CD14-positive monocyte (primary cell): ENCODE measurements at regions not wholly inside any gene's neighbourhood (a gene's known extent, or its start where the extent isn't known, plus 50 kb on each side); places are given as distances from the start of the nearest gene placed in this dataset.

Source experiments
- DNase-seq, 3 donors: peaks; one replicate each; pipeline ENCODE4 v3.0.0-alpha.2; 2011 to 2022
- H2AFZ ChIP-seq: 2 replicates; pipeline ENCODE4 v1.6.0; 2012; ENCODE audit warnings: mild to moderate bottlenecking, low read depth, low read length, inconsistent platforms; ENCODE audit not compliant: insufficient read depth, poor library complexity, severe bottlenecking
- H3K27ac ChIP-seq, 2 donors: 1 replicate in 1 of 2; 2 replicates in 1 of 2; pipeline ENCODE4 v1.5.1; 2012 to 2013; ENCODE audit warnings: low read length in 2 of 2, control low read depth in 1 of 2, inconsistent platforms in 1 of 2, low read depth in 1 of 2, mild to moderate bottlenecking in 1 of 2
- H3K27me3 ChIP-seq, 2 donors: one replicate each; pipeline versions ENCODE4 v1.6.0 to v1.6.1; 2011 to 2013; ENCODE audit warnings: low read length in 2 of 2; ENCODE audit not compliant: control insufficient read depth in 2 of 2, insufficient read depth in 2 of 2
- H3K36me3 ChIP-seq, 2 donors: replicated peaks in 1 of 2; 1 replicate in 1 of 2; 2 replicates in 1 of 2; pipeline versions ENCODE4 v1.5.1 to v1.6.1; 2012 to 2013; ENCODE audit warnings: low read length in 2 of 2, control low read depth in 1 of 2, inconsistent platforms in 1 of 2, mild to moderate bottlenecking in 1 of 2; ENCODE audit not compliant: insufficient read depth in 2 of 2, control insufficient read depth in 1 of 2
- H3K4me1 ChIP-seq, 2 donors: 1 replicate in 1 of 2; 2 replicates in 1 of 2; pipeline versions ENCODE4 v1.5.1 to v1.6.1; 2012 to 2013; ENCODE audit warnings: low read length in 2 of 2, control low read depth in 1 of 2, inconsistent platforms in 1 of 2, mild to moderate bottlenecking in 1 of 2, moderate library complexity in 1 of 2; ENCODE audit not compliant: insufficient read depth in 2 of 2, control insufficient read depth in 1 of 2
- H3K4me2 ChIP-seq: replicated peaks from 2 replicates; pipeline ENCODE3; 2012; ENCODE audit warnings: low read length, moderate library complexity, mild to moderate bottlenecking; ENCODE audit not compliant: poor library complexity, severe bottlenecking; ENCODE audit errors: extremely low read depth
- H3K4me3 ChIP-seq, 3 experiments: fragments of 200-600 bp in 1 of 3; sonication (generic) in 1 of 3; replicated peaks in 1 of 3; 1 replicate in 2 of 3; 2 replicates in 1 of 3; pipeline ENCODE4 v1.5.1; 2011 to 2013; ENCODE audit warnings: low read length in 3 of 3, mild to moderate bottlenecking in 3 of 3, control low read depth in 2 of 3, low read depth in 2 of 3, inconsistent platforms in 1 of 3, moderate library complexity in 1 of 3
- H3K79me2 ChIP-seq: 2 replicates; pipeline ENCODE4 v1.6.0; 2012; ENCODE audit warnings: mild to moderate bottlenecking, control low read depth, inconsistent platforms, low read length, moderate library complexity; ENCODE audit not compliant: insufficient read depth
- H3K9ac ChIP-seq: 2 replicates; pipeline ENCODE4 v1.6.0; 2017; ENCODE audit warnings: low read length, mild to moderate bottlenecking; ENCODE audit not compliant: insufficient read depth, poor library complexity, severe bottlenecking
- H3K9me3 ChIP-seq, 2 donors: replicated peaks in 1 of 2; 1 replicate in 1 of 2; 2 replicates in 1 of 2; pipeline versions ENCODE4 v1.5.1 to v1.6.1; 2012 to 2013; ENCODE audit warnings: low read length in 2 of 2, control low read depth in 1 of 2; ENCODE audit not compliant: control insufficient read depth in 1 of 2, insufficient read depth in 1 of 2
- H4K20me1 ChIP-seq: 2 replicates; pipeline ENCODE4 v1.6.0; 2012; ENCODE audit warnings: mild to moderate bottlenecking, low read length, control low read depth, moderate library complexity; ENCODE audit not compliant: insufficient read depth
- H3K27ac Mint-ChIP-seq, 7 donors: one replicate each; pipeline ENCODE4 v1.8.0; 2020; ENCODE audit warnings: mild to moderate bottlenecking in 7 of 7, mixed read lengths in 7 of 7, moderate library complexity in 6 of 7, inconsistent platforms in 2 of 7
- H3K27me3 Mint-ChIP-seq, 3 donors: one replicate each; pipeline ENCODE4 v1.8.0; 2021 to 2022; ENCODE audit warnings: low read depth in 3 of 3, mild to moderate bottlenecking in 3 of 3, mixed read lengths in 3 of 3, moderate library complexity in 3 of 3, inconsistent platforms in 1 of 3
- H3K36me3 Mint-ChIP-seq, 2 donors: one replicate each; pipeline ENCODE4 v1.8.0; 2020; ENCODE audit warnings: mixed read lengths in 2 of 2, inconsistent platforms in 1 of 2, mild to moderate bottlenecking in 1 of 2
- H3K4me1 Mint-ChIP-seq: one replicate; pipeline ENCODE4 v1.8.0; 2020; ENCODE audit warnings: mild to moderate bottlenecking, mixed read lengths
- H3K4me3 Mint-ChIP-seq, 2 donors: one replicate each; pipeline ENCODE4 v1.8.0; 2020; ENCODE audit warnings: mild to moderate bottlenecking in 2 of 2, mixed read lengths in 2 of 2, moderate library complexity in 1 of 2
- H3K9me3 Mint-ChIP-seq, 7 donors: one replicate each; pipeline ENCODE4 v1.8.0; 2020 to 2022; ENCODE audit warnings: mixed read lengths in 7 of 7, mild to moderate bottlenecking in 6 of 7, moderate library complexity in 6 of 7, inconsistent platforms in 2 of 7
- WGBS: methylation state at CpG from one replicate; pipeline ENCODE4 v1.1.5; 2013; ENCODE audit warnings: missing lambda C conversion rate; ENCODE audit not compliant: insufficient coverage; 5-methylcytosine and 5-hydroxymethylcytosine counted together
- intact Hi-C, 2 donors: fragments of 100-400 bp; cut with micrococcal nuclease; formaldehyde crosslinking; loops; one replicate each; pipeline versions ENCODE4 v1.15.0 to v1.15.1; 2023
- TF ChIP-seq, protein P1 (sequence below): fragments of 200-600 bp; IDR thresholded peaks from one replicate; pipeline ENCODE4 v1.8.0; 2022; ENCODE audit warnings: antibody characterized with exemption, mild to moderate bottlenecking

DNA sequence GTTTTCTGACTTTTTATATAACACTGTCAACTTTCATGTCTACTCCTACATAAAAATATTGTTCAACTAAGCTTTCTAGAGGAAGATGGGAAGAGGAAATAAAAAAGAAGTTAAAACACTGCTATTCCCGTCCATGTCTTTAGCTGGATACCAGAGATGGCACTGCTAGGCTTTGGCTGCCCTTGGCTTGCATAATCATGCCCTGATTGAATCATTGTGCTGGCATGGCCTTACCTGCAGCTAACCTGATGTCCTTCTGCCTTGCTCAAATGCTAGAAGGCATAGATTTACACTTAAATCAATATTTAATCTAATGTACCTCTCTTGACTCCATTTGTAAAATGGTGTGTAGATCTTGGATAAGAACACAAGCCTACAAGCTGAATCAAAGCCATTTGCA, 539.7 kb upstream of the IL12A start:
- no peaks in the 10 kb centered on the region for H3K36me3 ChIP-seq

DNA sequence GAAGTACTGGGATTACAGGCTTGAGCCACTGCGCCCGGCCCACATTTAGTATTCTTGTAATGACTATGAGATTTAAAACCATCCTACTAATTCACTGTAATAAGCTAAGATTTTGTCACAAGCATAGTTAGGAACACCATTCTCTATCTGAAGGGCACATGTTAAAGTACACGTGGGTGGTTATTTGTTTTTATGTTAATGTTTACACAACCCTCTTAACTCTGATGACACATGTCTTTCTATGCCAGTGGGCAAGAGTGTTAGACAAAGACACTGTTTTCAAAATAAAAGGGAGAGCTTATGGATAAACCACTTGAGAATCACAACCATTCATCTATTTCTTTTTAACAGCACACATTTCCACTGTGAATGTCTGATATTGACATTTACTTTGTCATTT, 537.6 kb upstream of the IL12A start:
- no peak overlapping the region for H3K9ac ChIP-seq
- no peaks in the 10 kb centered on the region for H4K20me1 ChIP-seq
- peaks cover 0 to 3% (median 0%) of the 10 kb centered on the region in 7 donors for H3K9me3 Mint-ChIP-seq
- no peak overlapping the region for H2AFZ ChIP-seq
- H3K36me3 ChIP-seq = no peaks in the 10 kb centered on the region
- H3K9me3 ChIP-seq = no peaks in the 10 kb centered on the region
- no peak overlapping the region for H3K27ac ChIP-seq
- no CpG with 5 or more reads among the region's 3 CpGs for WGBS
- H3K4me1 ChIP-seq = no peaks in the 10 kb centered on the region
- H3K4me3 ChIP-seq = no peak overlapping the region
- H3K79me2 ChIP-seq = no peaks in the 10 kb centered on the region
- no peak for DNase-seq
- H3K36me3 Mint-ChIP-seq = no peaks in the 10 kb centered on the region
- H3K4me1 Mint-ChIP-seq = no peaks in the 10 kb centered on the region
- H3K27me3 ChIP-seq = no peaks in the 10 kb centered on the region
- TF ChIP-seq, protein P1, sequence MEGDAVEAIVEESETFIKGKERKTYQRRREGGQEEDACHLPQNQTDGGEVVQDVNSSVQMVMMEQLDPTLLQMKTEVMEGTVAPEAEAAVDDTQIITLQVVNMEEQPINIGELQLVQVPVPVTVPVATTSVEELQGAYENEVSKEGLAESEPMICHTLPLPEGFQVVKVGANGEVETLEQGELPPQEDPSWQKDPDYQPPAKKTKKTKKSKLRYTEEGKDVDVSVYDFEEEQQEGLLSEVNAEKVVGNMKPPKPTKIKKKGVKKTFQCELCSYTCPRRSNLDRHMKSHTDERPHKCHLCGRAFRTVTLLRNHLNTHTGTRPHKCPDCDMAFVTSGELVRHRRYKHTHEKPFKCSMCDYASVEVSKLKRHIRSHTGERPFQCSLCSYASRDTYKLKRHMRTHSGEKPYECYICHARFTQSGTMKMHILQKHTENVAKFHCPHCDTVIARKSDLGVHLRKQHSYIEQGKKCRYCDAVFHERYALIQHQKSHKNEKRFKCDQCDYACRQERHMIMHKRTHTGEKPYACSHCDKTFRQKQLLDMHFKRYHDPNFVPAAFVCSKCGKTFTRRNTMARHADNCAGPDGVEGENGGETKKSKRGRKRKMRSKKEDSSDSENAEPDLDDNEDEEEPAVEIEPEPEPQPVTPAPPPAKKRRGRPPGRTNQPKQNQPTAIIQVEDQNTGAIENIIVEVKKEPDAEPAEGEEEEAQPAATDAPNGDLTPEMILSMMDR = no peak
- no peaks in the 10 kb centered on the region for H3K27me3 Mint-ChIP-seq
- H3K4me2 ChIP-seq = no peak overlapping the region
- no peak overlapping the region for H3K4me3 Mint-ChIP-seq
- no peak overlapping the region for H3K27ac Mint-ChIP-seq
- intact Hi-C loops = no loop called here

More for the DNA sequence above, 539.7 kb upstream of the IL12A start:
- H3K4me3 Mint-ChIP-seq = no peak overlapping the region
- DNase-seq = no peak
- TF ChIP-seq, protein P1 = no peak
- H3K4me1 Mint-ChIP-seq = no peaks in the 10 kb centered on the region
- no peak overlapping the region for H3K4me2 ChIP-seq
- intact Hi-C loops = no loop called here
- H3K4me1 ChIP-seq = no peaks in the 10 kb centered on the region
- no peak overlapping the region for H2AFZ ChIP-seq
- no peaks in the 10 kb centered on the region for H3K79me2 ChIP-seq
- H3K9me3 ChIP-seq = peaks cover 0 to 2% of the 10 kb centered on the region in 2 donors
- no peak overlapping the region for H3K9ac ChIP-seq
- no peaks in the 10 kb centered on the region for H4K20me1 ChIP-seq
- no peak overlapping the region for H3K27ac ChIP-seq
- H3K9me3 Mint-ChIP-seq = peaks cover 0 to 3% (median 0%) of the 10 kb centered on the region in 7 donors
- H3K4me3 ChIP-seq = no peak overlapping the region
- WGBS = 88% methylated on average over 1 of the region's 1 CpG
- H3K27me3 ChIP-seq = no peaks in the 10 kb centered on the region
- no peaks in the 10 kb centered on the region for H3K36me3 Mint-ChIP-seq
- no peaks in the 10 kb centered on the region for H3K27me3 Mint-ChIP-seq
- no peak overlapping the region for H3K27ac Mint-ChIP-seq
